GM18861 (cell line): ENCODE measurements at regions not wholly inside any gene's neighbourhood (a gene's known extent, or its start where the extent isn't known, plus 50 kb on each side); places are given as distances from the start of the nearest gene placed in this dataset.
"Not testable (repeated sequence)": the region's sequence is repeated elsewhere in the genome, so short reads cannot be mapped to it uniquely, and the experiment has no call there.

Source experiments
- ATAC-seq: cut with Tn5 transposase; IDR thresholded peaks from one replicate; pipeline ENCODE4 v1.9.1; 2021; ENCODE audit not compliant: unreplicated experiment

GRCh38 chr7:88615336-88615735 is 144.2 kb upstream of the ZNF804B start:
- ATAC-seq, result no peak

- no peak for ATAC-seq
Measured at GRCh38 chr7:88614736-88615135, 144.8 kb upstream of the ZNF804B start.

- no peak for ATAC-seq
Measured at GRCh38 chr7:88610942-88611341, 148.6 kb upstream of the ZNF804B start.

GRCh38 chr7:88600695-88601094 is 158.8 kb upstream of the ZNF804B start:
- no peak for ATAC-seq

GRCh38 chr7:88599528-88599927 is 160.0 kb upstream of the ZNF804B start:
- no peak for ATAC-seq

- no peak for ATAC-seq
Measured at GRCh38 chr7:88597941-88598425, 161.5 kb upstream of the ZNF804B start.

- no peak for ATAC-seq
Measured at GRCh38 chr7:88590963-88591362, 168.5 kb upstream of the ZNF804B start.

GRCh38 chr7:88589927-88590326 is 169.6 kb upstream of the ZNF804B start:
- ATAC-seq, result no peak

GRCh38 chr7:88586890-88587289 is 172.6 kb upstream of the ZNF804B start:
- no peak for ATAC-seq

- no peak for ATAC-seq
Measured at GRCh38 chr7:88586219-88586618, 173.3 kb upstream of the ZNF804B start.

GRCh38 chr7:88576720-88577119 is 182.8 kb upstream of the ZNF804B start:
- ATAC-seq, result no peak

- ATAC-seq, result no peak
Measured at GRCh38 chr7:88566162-88566729, 193.3 kb upstream of the ZNF804B start.

- no peak for ATAC-seq
Measured at GRCh38 chr7:88565401-88565800, 194.1 kb upstream of the ZNF804B start.

- not testable (repeated sequence) for ATAC-seq
Measured at GRCh38 chr7:88556441-88556840, 203.1 kb upstream of the ZNF804B start.

GRCh38 chr7:88554847-88555246 is 204.7 kb upstream of the ZNF804B start:
- not testable (repeated sequence) for ATAC-seq

- ATAC-seq, result no peak
Measured at GRCh38 chr7:88548399-88548798, 211.1 kb upstream of the ZNF804B start.

GRCh38 chr7:88546808-88547207 is 212.7 kb upstream of the ZNF804B start:
- peak; percentile 59 for ATAC-seq

- no peak for ATAC-seq
Measured at GRCh38 chr7:88545663-88546062, 213.8 kb upstream of the ZNF804B start.

- no peak for ATAC-seq
Measured at GRCh38 chr7:88540012-88540411, 219.5 kb upstream of the ZNF804B start.

- ATAC-seq, result no peak
Measured at GRCh38 chr7:88539518-88539917, 220.0 kb upstream of the ZNF804B start.

GRCh38 chr7:88523645-88524044 is 217.0 kb upstream of the STEAP4 start:
- ATAC-seq, result no peak

- ATAC-seq, result no peak
Measured at GRCh38 chr7:88522771-88523293, 216.1 kb upstream of the STEAP4 start.

- ATAC-seq, result no peak
Measured at GRCh38 chr7:88516429-88516828, 209.7 kb upstream of the STEAP4 start.
